HEK293T (cell line): ENCODE measurements at regions not wholly inside any gene's neighbourhood (a gene's known extent, or its start where the extent isn't known, plus 50 kb on each side); places are given as distances from the start of the nearest gene placed in this dataset.
"Not testable (repeated sequence)": the region's sequence is repeated elsewhere in the genome, so short reads cannot be mapped to it uniquely, and the experiment has no call there.

ENCODE experiments used
- ELF4 ChIP-seq: fragments of 450-650 bp; IDR thresholded peaks from 2 replicates; pipeline ENCODE4 v1.6.1; 2017; ENCODE audit warnings: antibody characterized with exemption
- FOXK2 ChIP-seq: fragments of 450-650 bp; IDR thresholded peaks from 2 replicates; pipeline ENCODE4 v1.6.1; 2016; ENCODE audit warnings: mild to moderate bottlenecking
- FOXM1 ChIP-seq: fragments of 450-650 bp; IDR thresholded peaks from 2 replicates; pipeline ENCODE4 v1.6.1; 2017; ENCODE audit warnings: mild to moderate bottlenecking, borderline replicate concordance
- L3MBTL2 ChIP-seq: fragments of 450-650 bp; conservative IDR thresholded peaks from 2 replicates; pipeline ENCODE4 v1.6.1; 2016; ENCODE audit warnings: mild to moderate bottlenecking
- NFRKB ChIP-seq: fragments of 450-650 bp; IDR thresholded peaks from 2 replicates; pipeline ENCODE4 v1.6.1; 2016; ENCODE audit warnings: mild to moderate bottlenecking, moderate library complexity
- SP1 ChIP-seq: fragments of 450-650 bp; IDR thresholded peaks from 2 replicates; pipeline ENCODE4 v1.6.1; 2017
- TARDBP ChIP-seq: fragments of 450-650 bp; IDR thresholded peaks from 2 replicates; pipeline ENCODE4 v1.6.1; 2016

DNA sequence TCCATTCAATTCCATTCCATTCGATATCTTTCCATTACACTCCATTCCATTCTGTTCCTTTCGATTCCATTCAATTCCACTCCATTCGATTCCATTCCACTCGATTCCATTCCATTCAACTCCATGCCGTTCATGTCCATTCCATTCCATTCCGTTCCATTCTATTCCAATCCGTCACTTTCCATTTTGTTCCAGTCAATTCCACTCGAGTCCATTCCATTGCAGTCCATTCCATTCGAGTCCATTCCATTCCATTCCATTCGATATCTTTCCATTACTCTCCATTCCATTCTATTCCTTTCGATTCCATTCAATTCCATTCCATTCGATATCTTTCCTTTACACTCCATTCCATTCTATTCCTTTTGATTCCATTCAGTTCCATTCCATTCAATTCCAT lies 2592.9 kb upstream of the TPTE start:
- TF ChIP-seq FOXM1, L3MBTL2, ELF4, TARDBP, SP1, NFRKB, FOXK2: not testable (repeated sequence)
